IMR-90 (cell line): ENCODE measurements at regions not wholly inside any gene's neighbourhood (a gene's known extent, or its start where the extent isn't known, plus 50 kb on each side); places are given as distances from the start of the nearest gene placed in this dataset.

Experiments
- BHLHE40 ChIP-seq: fragments of 150-350 bp; IDR thresholded peaks from 2 replicates; pipeline ENCODE4 v1.6.1; 2016; ENCODE audit warnings: mild to moderate bottlenecking, low read depth, low read length
- CHD1 ChIP-seq: IDR thresholded peaks from 2 replicates; pipeline ENCODE4 v1.6.1; 2012; ENCODE audit warnings: low read depth, low read length, improper control_type of control experiment
- CTCF ChIP-seq: conservative IDR thresholded peaks from 2 replicates; pipeline ENCODE4 v1.5.1; 2012; ENCODE audit warnings: mild to moderate bottlenecking, low read depth, low read length, improper control_type of control experiment
- MAZ ChIP-seq: IDR thresholded peaks from 2 replicates; pipeline ENCODE4 v1.6.1; 2012; ENCODE audit warnings: low read depth, mild to moderate bottlenecking, low read length, improper control_type of control experiment, moderate library complexity, borderline replicate concordance
- NFE2L2 ChIP-seq: fragments of 150-350 bp; IDR thresholded peaks from 2 replicates; pipeline ENCODE4 v1.6.1; 2016; ENCODE audit warnings: low read depth, mild to moderate bottlenecking, low read length
- POLR2A ChIP-seq: IDR thresholded peaks from 2 replicates; pipeline ENCODE4 v1.6.1; 2012; ENCODE audit warnings: mild to moderate bottlenecking, low read depth, low read length
- RCOR1 ChIP-seq: IDR thresholded peaks from 2 replicates; pipeline ENCODE4 v1.6.1; 2012; ENCODE audit warnings: mild to moderate bottlenecking, low read length, improper control_type of control experiment; ENCODE audit not compliant: insufficient replicate concordance
- SMC3 ChIP-seq: fragments of 150-350 bp; IDR thresholded peaks from 2 replicates; pipeline ENCODE4 v1.6.1; 2016; ENCODE audit warnings: low read depth, mild to moderate bottlenecking, antibody characterized with exemption, low read length, moderate library complexity
- USF2 ChIP-seq: fragments of 150-350 bp; IDR thresholded peaks from 2 replicates; pipeline ENCODE4 v1.6.1; 2017; ENCODE audit warnings: mild to moderate bottlenecking, antibody characterized with exemption, low read length, low read depth

- TF ChIP-seq CTCF (no peak), POLR2A (no peak), NFE2L2 (no peak), BHLHE40 (no peak), SMC3 (no peak), USF2 (no peak), MAZ (no peak), CHD1 (no peak), RCOR1 (no peak)
Observed at GRCh38 chr13:78714717-78715116, 55.8 kb upstream of the OBI1 start.
